ENCODE measurements at regions not wholly inside any gene's neighbourhood (a gene's known extent, or its start where the extent isn't known, plus 50 kb on each side); places are given as distances from the start of the nearest gene placed in this dataset.

- no peak for DNase-seq (ENCODE audit: low spot score)
Observed at GRCh38 chr5:164688437-164688836, 1183.0 kb downstream of the MAT2B start.

DNA sequence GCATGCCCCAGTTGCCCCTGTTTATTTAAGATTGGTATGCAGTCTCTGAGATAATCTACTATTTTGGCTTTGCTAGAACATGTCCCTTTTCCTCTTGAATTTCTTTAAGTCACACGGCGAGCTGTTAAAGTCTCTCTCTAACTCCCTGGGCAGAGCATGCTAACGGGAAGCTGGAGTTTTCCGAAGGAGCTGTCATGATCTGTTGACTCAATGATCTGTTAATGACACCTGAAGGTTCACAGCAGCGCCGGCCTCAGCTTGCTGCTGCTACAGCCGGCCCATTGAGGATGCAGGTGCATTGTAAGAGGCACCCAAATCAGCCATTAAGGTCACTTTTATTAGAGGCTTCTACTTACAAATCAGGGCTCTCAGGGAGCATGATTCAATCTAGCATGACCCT lies 1203.4 kb downstream of the MAT2B start:
- DNase-seq (ENCODE audit: low spot score), result no peak

- DNase-seq (ENCODE audit: low spot score), result no peak
Observed at GRCh38 chr5:164713682-164714081, 1208.3 kb downstream of the MAT2B start.

- no peak for DNase-seq (ENCODE audit: low spot score)
Observed at GRCh38 chr5:164721116-164721515, 1215.7 kb downstream of the MAT2B start.

- DNase-seq (ENCODE audit: low spot score), result no peak
Observed at GRCh38 chr5:164721656-164722055, 1216.2 kb downstream of the MAT2B start.

- no peak for DNase-seq (ENCODE audit: low spot score)
Observed at GRCh38 chr5:164722702-164723101, 1217.3 kb downstream of the MAT2B start.

GRCh38 chr5:164727012-164727411 lies 1221.6 kb downstream of the MAT2B start:
- no peak for DNase-seq (ENCODE audit: low spot score)

- DNase-seq (ENCODE audit: low spot score), result no peak
Observed at GRCh38 chr5:164728733-164729132, 1223.3 kb downstream of the MAT2B start.

- DNase-seq (ENCODE audit: low spot score), result no peak
Observed at GRCh38 chr5:164735334-164735733, 1229.9 kb downstream of the MAT2B start.

GRCh38 chr5:164741376-164741775 lies 1236.0 kb downstream of the MAT2B start:
- no peak for DNase-seq (ENCODE audit: low spot score)

GRCh38 chr5:164742025-164742424 lies 1236.6 kb downstream of the MAT2B start:
- DNase-seq (ENCODE audit: low spot score), result no peak

DNA sequence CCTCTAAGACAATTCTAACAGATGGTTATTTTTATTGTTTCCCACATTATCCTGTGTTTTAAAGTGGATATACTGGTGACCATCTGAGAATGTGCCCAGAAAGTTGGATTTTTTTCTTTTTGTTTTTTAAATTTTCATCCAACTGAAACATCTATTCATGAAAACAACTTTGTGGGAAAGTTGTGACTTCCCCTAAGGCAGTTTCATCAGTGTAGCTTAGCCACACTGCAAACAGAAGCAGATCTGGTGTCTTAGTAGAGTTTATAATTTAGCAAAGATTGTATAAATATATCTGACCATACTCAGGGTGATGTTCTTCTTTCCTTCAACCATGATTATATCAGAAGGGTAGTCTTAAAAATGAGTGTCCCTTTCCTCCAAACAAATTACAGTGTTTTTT lies 1241.3 kb downstream of the MAT2B start:
- DNase-seq (ENCODE audit: low spot score), result no peak

DNA sequence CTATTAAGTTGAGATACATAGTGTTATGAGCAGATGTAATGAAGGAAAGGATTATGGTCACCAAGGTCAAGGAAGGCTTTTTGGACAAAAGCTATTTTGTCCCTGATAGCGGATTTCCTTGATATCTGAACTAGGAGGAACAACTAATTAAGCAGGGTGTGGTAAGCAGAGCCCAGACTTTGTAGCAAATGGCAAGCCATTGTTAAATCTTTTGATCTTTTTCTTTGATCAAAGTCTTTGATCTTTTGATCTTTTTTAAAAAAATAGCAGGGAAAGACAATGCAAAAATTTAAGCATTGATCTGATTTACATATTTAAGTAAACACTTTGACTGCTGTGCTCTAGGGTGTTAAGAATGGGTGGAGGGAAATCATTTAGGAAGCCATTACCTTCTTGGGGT lies 1242.0 kb downstream of the MAT2B start:
- no peak for DNase-seq (ENCODE audit: low spot score)

- no peak for DNase-seq (ENCODE audit: low spot score)
Observed at GRCh38 chr5:164748861-164749260, 1243.4 kb downstream of the MAT2B start.

GRCh38 chr5:164753434-164753833 lies 1248.0 kb downstream of the MAT2B start:
- DNase-seq (ENCODE audit: low spot score), result no peak

GRCh38 chr5:164763206-164763605 lies 1257.8 kb downstream of the MAT2B start:
- DNase-seq (ENCODE audit: low spot score), result no peak

DNA sequence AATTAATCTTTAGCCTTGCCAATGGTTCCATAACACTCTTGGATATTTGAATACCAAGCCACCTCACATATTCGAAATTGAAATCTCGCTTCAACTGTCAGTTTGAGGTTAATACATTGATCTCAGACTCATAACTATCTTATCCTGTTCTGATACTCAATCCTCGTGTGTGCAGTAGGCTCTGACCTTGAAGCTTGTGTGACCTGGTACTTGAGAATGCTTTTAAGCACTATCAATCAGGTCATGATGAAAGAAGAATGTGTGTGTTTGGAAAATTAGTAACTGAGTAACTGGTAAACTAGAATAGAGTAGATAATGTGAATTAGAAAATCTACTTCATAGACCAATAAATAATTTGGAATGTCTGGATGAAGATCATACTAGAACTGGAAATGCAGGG lies 1266.7 kb downstream of the MAT2B start:
- DNase-seq (ENCODE audit: low spot score), result no peak

DNA sequence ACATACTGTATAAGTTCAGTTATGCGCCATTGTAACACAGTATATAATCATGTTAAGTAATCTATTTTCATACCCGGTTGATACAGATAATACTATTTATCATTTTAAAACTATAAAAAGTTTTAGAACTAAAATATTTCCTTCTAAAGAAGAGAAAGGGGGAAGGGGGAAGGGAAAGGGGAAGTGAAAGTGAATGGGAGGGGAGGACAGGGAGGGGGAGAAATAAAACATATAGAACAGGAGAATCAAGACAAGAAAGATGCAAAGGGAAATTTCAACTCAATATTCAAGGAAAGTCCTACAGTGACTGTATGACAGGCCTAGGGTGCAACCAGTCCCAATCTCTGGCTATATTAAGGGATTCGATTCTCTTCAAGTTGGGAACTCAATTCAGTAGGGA lies 1278.8 kb downstream of the MAT2B start:
- DNase-seq (ENCODE audit: low spot score), result no peak

GRCh38 chr5:164798110-164798509 lies 1292.7 kb downstream of the MAT2B start:
- no peak for DNase-seq (ENCODE audit: low spot score)

GRCh38 chr5:164799391-164799790 lies 1294.0 kb downstream of the MAT2B start:
- no peak for DNase-seq (ENCODE audit: low spot score)

GRCh38 chr5:164801910-164802309 lies 1296.5 kb downstream of the MAT2B start:
- no peak for DNase-seq (ENCODE audit: low spot score)

- no peak for DNase-seq (ENCODE audit: low spot score)
Observed at GRCh38 chr5:164809821-164810220, 1304.4 kb downstream of the MAT2B start.

GRCh38 chr5:164818445-164818844 lies 1313.0 kb downstream of the MAT2B start:
- no peak for DNase-seq (ENCODE audit: low spot score)

- DNase-seq (ENCODE audit: low spot score), result no peak
Observed at GRCh38 chr5:164824671-164825070, 1319.3 kb downstream of the MAT2B start.

DNA sequence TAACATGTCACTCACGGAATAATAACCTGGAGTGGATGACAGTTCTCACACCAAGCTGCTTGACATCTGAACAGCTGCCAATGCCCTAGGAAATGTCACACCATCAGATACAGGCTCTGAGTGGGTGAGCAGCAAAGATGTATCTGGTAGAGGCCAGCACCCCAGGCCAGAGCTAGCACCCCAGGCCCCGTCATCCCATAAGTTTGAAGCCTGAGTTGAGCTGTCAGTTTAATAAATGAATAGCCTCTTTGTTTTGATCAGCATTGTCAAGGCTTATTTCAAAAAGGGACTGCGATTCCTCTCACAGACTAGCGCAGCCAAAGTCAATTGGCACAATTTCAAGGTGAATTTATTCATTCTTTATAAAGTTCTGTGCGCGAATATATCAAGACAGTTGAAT lies 1327.1 kb downstream of the MAT2B start:
- DNase-seq (ENCODE audit: low spot score), result no peak

Measured in CD4-positive, alpha-beta T cell treated with Interleukin-2 at 100 ng/mL for 4 hours (primary cell).